Smooth muscle cell (in vitro differentiated cells): ENCODE measurements at regions not wholly inside any gene's neighbourhood (a gene's known extent, or its start where the extent isn't known, plus 50 kb on each side); places are given as distances from the start of the nearest gene placed in this dataset.

Experiments
- DNase-seq: peaks from one replicate; lab custom pipeline; 2025; ENCODE audit not compliant: unreplicated experiment; lab: John Stamatoyannopoulos, UW
- H2AFZ ChIP-seq: fragments of 200-600 bp; sonication (generic); 2 replicates; pipeline ENCODE4 v1.6.0; 2016; ENCODE audit warnings: antibody characterized with exemption, low read depth, mild to moderate bottlenecking
- H3F3A ChIP-seq: fragments of 200-600 bp; sonication (generic); 2 replicates; pipeline ENCODE4 v1.6.0; 2017; ENCODE audit warnings: antibody characterized with exemption, low read depth
- H3K27ac ChIP-seq: fragments of 200-600 bp; sonication (generic); 2 replicates; pipeline ENCODE4 v1.5.1; 2016; ENCODE audit warnings: low read depth, mild to moderate bottlenecking
- H3K27me3 ChIP-seq: fragments of 200-600 bp; sonication (generic); 2 replicates; pipeline ENCODE4 v1.6.1; 2016; ENCODE audit warnings: low read depth, mild to moderate bottlenecking
- H3K36me3 ChIP-seq: fragments of 200-600 bp; sonication (generic); 2 replicates; pipeline ENCODE4 v1.5.1; 2016; ENCODE audit warnings: low read depth
- H3K4me1 ChIP-seq: fragments of 200-600 bp; sonication (generic); 2 replicates; pipeline ENCODE4 v1.5.1; 2016; ENCODE audit warnings: low read depth
- H3K4me2 ChIP-seq: fragments of 200-600 bp; sonication (generic); 2 replicates; pipeline ENCODE4 v1.6.0; 2016; ENCODE audit warnings: mild to moderate bottlenecking
- H3K4me3 ChIP-seq: fragments of 200-600 bp; sonication (generic); 2 replicates; pipeline ENCODE4 v1.5.1; 2016; ENCODE audit warnings: mild to moderate bottlenecking
- H3K79me2 ChIP-seq: fragments of 200-600 bp; sonication (generic); 2 replicates; pipeline ENCODE4 v1.6.0; 2016; ENCODE audit warnings: low read depth, mild to moderate bottlenecking
- H3K9ac ChIP-seq: fragments of 200-600 bp; sonication (generic); 2 replicates; pipeline ENCODE4 v1.6.0; 2016; ENCODE audit warnings: low read depth
- H3K9me3 ChIP-seq: fragments of 200-600 bp; sonication (generic); replicated peaks from 2 replicates; pipeline ENCODE4 v1.5.1; 2016; ENCODE audit warnings: low read depth
- H4K20me1 ChIP-seq: fragments of 200-600 bp; sonication (generic); 2 replicates; pipeline ENCODE4 v1.6.0; 2016; ENCODE audit warnings: low read depth
- WGBS: methylation state at CpG from one replicate; pipeline ENCODE4 v1.1.7; 2016; ENCODE audit warnings: low lambda C conversion rate; 5-methylcytosine and 5-hydroxymethylcytosine counted together
- TF ChIP-seq, protein P1 (sequence below): fragments of 200-600 bp; sonication (generic); IDR thresholded peaks from 2 replicates; pipeline ENCODE4 v1.5.1; 2017; ENCODE audit warnings: borderline replicate concordance, mild to moderate bottlenecking, antibody characterized with exemption; ENCODE audit not compliant: insufficient read depth, poor library complexity, severe bottlenecking

DNA sequence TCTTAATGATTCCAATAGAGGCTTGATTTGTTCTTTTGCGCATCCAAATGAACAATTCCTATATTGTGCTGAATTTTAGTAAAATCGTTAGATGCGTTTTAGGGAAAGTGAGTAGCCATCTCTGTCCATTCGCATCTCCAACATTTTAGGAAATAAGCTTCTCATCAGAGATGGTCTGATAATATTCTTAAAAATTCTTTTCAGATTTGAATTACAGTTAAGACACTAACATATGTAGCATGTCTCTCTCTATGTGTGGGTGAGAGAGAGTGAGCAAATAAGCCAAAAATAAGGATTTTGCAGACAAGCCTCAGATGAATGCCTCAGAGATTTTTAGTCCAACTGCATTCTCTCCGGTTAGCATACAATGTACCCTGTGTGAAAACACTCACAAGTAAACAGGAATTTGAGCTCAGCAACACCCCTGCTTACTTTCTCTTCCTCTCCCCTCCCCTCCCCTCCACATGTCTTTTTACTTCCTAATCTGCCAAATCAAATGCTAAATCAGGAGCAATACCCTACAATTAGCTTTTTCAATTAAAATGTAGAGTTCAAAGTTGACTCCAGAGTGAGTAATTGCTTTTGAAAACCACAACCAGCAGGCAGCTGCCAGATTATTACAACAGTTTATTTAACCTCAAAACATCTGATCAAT lies 354.4 kb downstream of the CRPPA start:
- no peak overlapping the region for H3K9ac ChIP-seq
- no peaks in the 10 kb centered on the region for H3K9me3 ChIP-seq
- no peak overlapping the region for H3K4me3 ChIP-seq
- no peaks in the 10 kb centered on the region for H4K20me1 ChIP-seq
- H3K27me3 ChIP-seq = no peaks in the 10 kb centered on the region
- TF ChIP-seq, protein P1, sequence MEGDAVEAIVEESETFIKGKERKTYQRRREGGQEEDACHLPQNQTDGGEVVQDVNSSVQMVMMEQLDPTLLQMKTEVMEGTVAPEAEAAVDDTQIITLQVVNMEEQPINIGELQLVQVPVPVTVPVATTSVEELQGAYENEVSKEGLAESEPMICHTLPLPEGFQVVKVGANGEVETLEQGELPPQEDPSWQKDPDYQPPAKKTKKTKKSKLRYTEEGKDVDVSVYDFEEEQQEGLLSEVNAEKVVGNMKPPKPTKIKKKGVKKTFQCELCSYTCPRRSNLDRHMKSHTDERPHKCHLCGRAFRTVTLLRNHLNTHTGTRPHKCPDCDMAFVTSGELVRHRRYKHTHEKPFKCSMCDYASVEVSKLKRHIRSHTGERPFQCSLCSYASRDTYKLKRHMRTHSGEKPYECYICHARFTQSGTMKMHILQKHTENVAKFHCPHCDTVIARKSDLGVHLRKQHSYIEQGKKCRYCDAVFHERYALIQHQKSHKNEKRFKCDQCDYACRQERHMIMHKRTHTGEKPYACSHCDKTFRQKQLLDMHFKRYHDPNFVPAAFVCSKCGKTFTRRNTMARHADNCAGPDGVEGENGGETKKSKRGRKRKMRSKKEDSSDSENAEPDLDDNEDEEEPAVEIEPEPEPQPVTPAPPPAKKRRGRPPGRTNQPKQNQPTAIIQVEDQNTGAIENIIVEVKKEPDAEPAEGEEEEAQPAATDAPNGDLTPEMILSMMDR = no peak
- WGBS = 62% methylated on average over 5 of the region's 5 CpGs
- no peak for DNase-seq
- no peak overlapping the region for H3K4me2 ChIP-seq
- no peaks in the 10 kb centered on the region for H3K79me2 ChIP-seq
- H3F3A ChIP-seq = no peaks in the 10 kb centered on the region
- H3K36me3 ChIP-seq = no peaks in the 10 kb centered on the region
- H3K4me1 ChIP-seq = no peaks in the 10 kb centered on the region
- H2AFZ ChIP-seq = no peak overlapping the region
- H3K27ac ChIP-seq = no peak overlapping the region

GRCh38 chr7:16065939-16066338 lies 355.4 kb downstream of the CRPPA start:
- H3F3A ChIP-seq = no peaks in the 10 kb centered on the region
- TF ChIP-seq, protein P1 = no peak
- no peak for DNase-seq
- no peaks in the 10 kb centered on the region for H3K79me2 ChIP-seq
- H2AFZ ChIP-seq = no peak overlapping the region
- no peak overlapping the region for H3K9ac ChIP-seq
- H3K4me3 ChIP-seq = no peak overlapping the region
- no peaks in the 10 kb centered on the region for H3K9me3 ChIP-seq
- H3K4me1 ChIP-seq = no peaks in the 10 kb centered on the region
- H3K27me3 ChIP-seq = no peaks in the 10 kb centered on the region
- no peaks in the 10 kb centered on the region for H3K36me3 ChIP-seq
- no peak overlapping the region for H3K27ac ChIP-seq
- H4K20me1 ChIP-seq = no peaks in the 10 kb centered on the region
- H3K4me2 ChIP-seq = no peak overlapping the region

DNA sequence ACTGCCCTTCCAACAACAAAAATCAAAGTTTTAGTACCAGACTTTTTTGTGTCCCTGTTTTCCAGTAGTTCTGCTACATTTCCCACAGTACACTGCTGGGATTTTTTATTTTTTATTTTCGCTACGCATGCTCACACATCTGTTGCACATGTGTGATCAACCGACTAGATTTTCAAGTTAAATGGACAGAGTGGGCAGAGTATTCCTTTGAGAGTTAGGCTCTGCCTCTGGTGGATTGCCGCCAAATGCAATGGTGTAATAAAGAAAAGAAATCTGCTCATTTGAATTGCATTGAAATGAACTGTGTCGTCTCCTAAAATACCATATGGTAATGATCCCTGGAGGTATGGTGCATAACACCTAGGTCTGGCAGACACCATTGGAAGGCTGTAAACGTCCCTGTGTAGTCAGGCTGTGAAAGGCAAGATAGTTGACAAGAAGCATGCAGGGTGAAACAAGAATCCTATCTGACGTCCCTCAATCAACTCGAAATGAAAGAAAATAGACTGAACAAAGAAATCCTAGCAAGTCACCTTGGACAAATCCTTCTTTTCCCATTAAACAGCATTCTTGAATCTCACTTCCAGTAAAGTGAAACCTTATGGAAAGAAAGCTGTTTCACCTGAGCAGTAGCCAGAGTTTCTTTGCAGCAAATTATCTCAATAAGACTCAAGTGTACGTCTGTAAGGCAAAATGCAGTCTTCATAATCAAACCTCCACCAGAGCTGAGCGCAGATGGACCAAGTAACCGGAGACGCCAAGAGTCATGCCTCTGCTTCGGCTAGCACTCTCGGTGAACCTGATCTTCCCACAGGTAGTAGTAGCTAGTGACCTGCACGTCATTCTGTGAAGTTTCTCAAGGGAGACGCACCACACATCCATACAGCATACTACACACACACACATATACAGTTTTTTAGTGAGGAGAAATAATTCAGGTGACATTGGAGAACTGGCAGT lies 357.3 kb downstream of the CRPPA start:
- Histone ChIP-seq H2AFZ (no peak overlapping the region), H3K4me2 (no peak overlapping the region), H3F3A (no peaks in the 10 kb centered on the region), H3K9ac (no peak overlapping the region), H3K36me3 (no peaks in the 10 kb centered on the region), H3K4me1 (no peaks in the 10 kb centered on the region), H3K27ac (no peak overlapping the region), H3K4me3 (no peak overlapping the region), H3K9me3 (no peaks in the 10 kb centered on the region), H3K79me2 (no peaks in the 10 kb centered on the region), H4K20me1 (no peaks in the 10 kb centered on the region), H3K27me3 (no peaks in the 10 kb centered on the region)
- WGBS = 92% methylated on average over 16 of the region's 16 CpGs
- TF ChIP-seq, protein P1 = no peak
- DNase-seq = no peak

GRCh38 chr7:16063221-16063620 lies 358.1 kb downstream of the CRPPA start:
- Histone ChIP-seq H3K4me2 (no peak overlapping the region), H3K36me3 (no peaks in the 10 kb centered on the region), H3K9me3 (no peaks in the 10 kb centered on the region), H3K79me2 (no peaks in the 10 kb centered on the region), H3K4me1 (no peaks in the 10 kb centered on the region), H3K27me3 (no peaks in the 10 kb centered on the region), H3K27ac (no peak overlapping the region), H3K9ac (no peak overlapping the region), H3K4me3 (no peak overlapping the region), H3F3A (no peaks in the 10 kb centered on the region), H2AFZ (peak overlapping the region; percentile 36), H4K20me1 (no peaks in the 10 kb centered on the region)
- WGBS = 81% methylated on average over 2 of the region's 2 CpGs
- DNase-seq = no peak
- TF ChIP-seq, protein P1 = no peak
